Thyroid gland (tissue), 4 donors: ENCODE measurements at regions not wholly inside any gene's neighbourhood (a gene's known extent, or its start where the extent isn't known, plus 50 kb on each side); places are given as distances from the start of the nearest gene placed in this dataset.

Experiments used
- POLR2A ChIP-seq, 2 donors: fragments of 450-650 bp; IDR thresholded peaks; one replicate each; pipeline ENCODE4 v1.6.1; 2017; ENCODE audit warnings: antibody characterized with exemption in 2 of 2, mild to moderate bottlenecking in 2 of 2, moderate library complexity in 1 of 2
- TF ChIP-seq, protein P1 (sequence below), 6 experiments: fragments of 200-600 bp in 3 of 6; fragments of 450-650 bp in 3 of 6; sonication (generic) in 3 of 6; IDR thresholded peaks; one replicate each; pipeline ENCODE4 v1.5.1; 2016 to 2019; ENCODE audit warnings: antibody characterized with exemption in 6 of 6, mild to moderate bottlenecking in 2 of 6, inconsistent platforms in 1 of 6, moderate library complexity in 1 of 6

DNA sequence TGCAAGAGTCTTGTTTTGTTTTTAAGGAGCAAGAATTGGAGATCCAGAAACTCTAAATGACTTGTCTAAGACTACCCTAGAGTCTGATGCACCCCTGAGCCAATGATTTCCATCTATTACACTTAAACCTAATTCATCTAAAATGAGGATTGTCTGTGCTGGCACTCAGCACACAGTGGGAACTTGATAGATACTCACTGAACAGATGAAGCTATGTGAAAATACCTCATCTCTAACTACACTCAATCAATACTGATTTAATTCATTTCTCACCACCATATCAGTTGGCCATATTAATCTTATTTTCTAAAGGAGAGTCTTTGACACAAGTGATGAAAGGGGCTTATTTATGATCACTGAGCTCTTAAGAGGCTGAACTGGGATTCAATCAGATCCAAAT is 262.1 kb downstream of the HS3ST1 start:
- TF ChIP-seq, protein P1, sequence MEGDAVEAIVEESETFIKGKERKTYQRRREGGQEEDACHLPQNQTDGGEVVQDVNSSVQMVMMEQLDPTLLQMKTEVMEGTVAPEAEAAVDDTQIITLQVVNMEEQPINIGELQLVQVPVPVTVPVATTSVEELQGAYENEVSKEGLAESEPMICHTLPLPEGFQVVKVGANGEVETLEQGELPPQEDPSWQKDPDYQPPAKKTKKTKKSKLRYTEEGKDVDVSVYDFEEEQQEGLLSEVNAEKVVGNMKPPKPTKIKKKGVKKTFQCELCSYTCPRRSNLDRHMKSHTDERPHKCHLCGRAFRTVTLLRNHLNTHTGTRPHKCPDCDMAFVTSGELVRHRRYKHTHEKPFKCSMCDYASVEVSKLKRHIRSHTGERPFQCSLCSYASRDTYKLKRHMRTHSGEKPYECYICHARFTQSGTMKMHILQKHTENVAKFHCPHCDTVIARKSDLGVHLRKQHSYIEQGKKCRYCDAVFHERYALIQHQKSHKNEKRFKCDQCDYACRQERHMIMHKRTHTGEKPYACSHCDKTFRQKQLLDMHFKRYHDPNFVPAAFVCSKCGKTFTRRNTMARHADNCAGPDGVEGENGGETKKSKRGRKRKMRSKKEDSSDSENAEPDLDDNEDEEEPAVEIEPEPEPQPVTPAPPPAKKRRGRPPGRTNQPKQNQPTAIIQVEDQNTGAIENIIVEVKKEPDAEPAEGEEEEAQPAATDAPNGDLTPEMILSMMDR (IDR thresholded peaks at IDR 0.05), result no peak
- no peak for TF ChIP-seq POLR2A (IDR thresholded peaks at IDR 0.05)
